Lower leg skin (tissue), 4 donors: ENCODE measurements at regions not wholly inside any gene's neighbourhood (a gene's known extent, or its start where the extent isn't known, plus 50 kb on each side); places are given as distances from the start of the nearest gene placed in this dataset.

Experiments
- DNase-seq, 2 donors: peaks; one replicate each; pipeline ENCODE4 v3.0.0-alpha.2; 2019; ENCODE audit warnings: low spot score in 2 of 2
- H3K4me3 ChIP-seq: fragments of 200-600 bp; sonication (generic); 2 replicates; pipeline ENCODE4 v1.5.1; 2017; ENCODE audit warnings: mild to moderate bottlenecking, low read depth; ENCODE audit not compliant: poor library complexity, severe bottlenecking
- CTCF ChIP-seq, 3 donors: fragments of 450-650 bp; IDR thresholded peaks; one replicate each; pipeline ENCODE4 v1.5.1; 2016; ENCODE audit warnings: antibody characterized with exemption in 3 of 3, mild to moderate bottlenecking in 3 of 3, moderate library complexity in 2 of 3
- POLR2A ChIP-seq, 2 donors: fragments of 450-650 bp; IDR thresholded peaks; one replicate each; pipeline ENCODE4 v1.6.1; 2016 to 2017; ENCODE audit warnings: antibody characterized with exemption in 2 of 2, mild to moderate bottlenecking in 1 of 2, moderate library complexity in 1 of 2
- WGBS, 2 donors: methylation state at CpG; one replicate each; pipeline ENCODE4 v1.1.5; 2018; 5-methylcytosine and 5-hydroxymethylcytosine counted together
- intact Hi-C: fragments of 100-400 bp; cut with DNase I; formaldehyde crosslinking; loops from one replicate; pipeline ENCODE4 v1.15.0; 2023; ENCODE audit warnings: low total_unique reads

GRCh38 chr18:6564950-6565814 is 150.5 kb upstream of the L3MBTL4 start:
- 85% methylated on average over 4 of the region's 4 CpGs for WGBS, 2 donors

GRCh38 chr18:6565815-6566081 is 151.0 kb upstream of the L3MBTL4 start:
- WGBS, 2 donors: 78 to 83% methylated on average over 2 of the region's 2 CpGs

More at GRCh38 chr18:6564950-6565814, 150.5 kb upstream of the L3MBTL4 start:
- H3K4me3 ChIP-seq: no peak overlapping the region
- intact Hi-C loops: no loop called here
- no peak for DNase-seq
- no peak for TF ChIP-seq CTCF (IDR thresholded peaks at IDR 0.05)
- TF ChIP-seq POLR2A (IDR thresholded peaks at IDR 0.05): no peak

GRCh38 chr18:6566338-6566911 is 151.7 kb upstream of the L3MBTL4 start:
- intact Hi-C loops: no loop called here
- H3K4me3 ChIP-seq: no peak overlapping the region
- 57 to 59% methylated on average over 3 of the region's 3 CpGs for WGBS, 2 donors

More at GRCh38 chr18:6565815-6566081, 151.0 kb upstream of the L3MBTL4 start:
- no peak for DNase-seq
- no peak for TF ChIP-seq CTCF (IDR thresholded peaks at IDR 0.05)
- TF ChIP-seq POLR2A (IDR thresholded peaks at IDR 0.05): no peak
- H3K4me3 ChIP-seq: no peak overlapping the region
- intact Hi-C loops: no loop called here

GRCh38 chr18:6569813-6570212 is 155.1 kb upstream of the L3MBTL4 start:
- 47 to 49% methylated on average over 2 of the region's 2 CpGs for WGBS, 2 donors
- intact Hi-C loops: no loop called here
- no peak for TF ChIP-seq CTCF (IDR thresholded peaks at IDR 0.05)
- TF ChIP-seq POLR2A (IDR thresholded peaks at IDR 0.05): no peak

More at GRCh38 chr18:6566338-6566911, 151.7 kb upstream of the L3MBTL4 start:
- TF ChIP-seq CTCF (IDR thresholded peaks at IDR 0.05): no peak
- TF ChIP-seq POLR2A (IDR thresholded peaks at IDR 0.05): no peak
- DNase-seq: no peak

GRCh38 chr18:6570581-6571238 is 156.0 kb upstream of the L3MBTL4 start:
- no peak overlapping the region for H3K4me3 ChIP-seq
- 86 to 90% methylated on average over 4 of the region's 4 CpGs for WGBS, 2 donors
- intact Hi-C loops: no loop called here
- TF ChIP-seq POLR2A (IDR thresholded peaks at IDR 0.05) (no peak), CTCF (IDR thresholded peaks at IDR 0.05) (no peak)
- no peak for DNase-seq

More at GRCh38 chr18:6569813-6570212, 155.1 kb upstream of the L3MBTL4 start:
- DNase-seq: no peak
- no peak overlapping the region for H3K4me3 ChIP-seq
